LHCN-M2 (cell line): ENCODE measurements at regions not wholly inside any gene's neighbourhood (a gene's known extent, or its start where the extent isn't known, plus 50 kb on each side); places are given as distances from the start of the nearest gene placed in this dataset.
A peak's percentile ranks its signal among the peaks of the same experiment; 100 is the strongest.
"Not testable (repeated sequence)": the region's sequence is repeated elsewhere in the genome, so short reads cannot be mapped to it uniquely, and the experiment has no call there.

Experiments
- DNase-seq: peaks from one replicate; pipeline ENCODE4 v3.0.0-alpha.2; 2012; ENCODE audit warnings: low read depth

- DNase-seq = not testable (repeated sequence)
Observed at GRCh38 chr7:35853194-35853593, 52.3 kb downstream of the SEPTIN7 start.

- no peak for DNase-seq
Observed at GRCh38 chr7:35854311-35854710, 53.5 kb downstream of the SEPTIN7 start.

- DNase-seq = no peak
Observed at GRCh38 chr7:35856175-35856574, 55.3 kb downstream of the SEPTIN7 start.

- DNase-seq = no peak
Observed at GRCh38 chr7:35860664-35861063, 59.8 kb downstream of the SEPTIN7 start.

- no peak for DNase-seq
Observed at GRCh38 chr7:35865287-35865686, 64.4 kb downstream of the SEPTIN7 start.

GRCh38 chr7:35866186-35866585 lies 65.3 kb downstream of the SEPTIN7 start:
- no peak for DNase-seq

- peak; percentile 40 for DNase-seq
Observed at GRCh38 chr7:35869117-35869516, 68.3 kb downstream of the SEPTIN7 start.

- peak; percentile 51 for DNase-seq
Observed at GRCh38 chr7:35869810-35870209, 69.0 kb downstream of the SEPTIN7 start.

GRCh38 chr7:35871856-35872255 lies 71.0 kb downstream of the SEPTIN7 start:
- DNase-seq = no peak

GRCh38 chr7:35874886-35875285 lies 74.0 kb downstream of the SEPTIN7 start:
- peak; percentile 33 for DNase-seq

- peak; percentile 64 for DNase-seq
Observed at GRCh38 chr7:35875292-35875691, 74.4 kb downstream of the SEPTIN7 start.

GRCh38 chr7:35878351-35878750 lies 77.5 kb downstream of the SEPTIN7 start:
- DNase-seq = peak; percentile 20

- not testable (repeated sequence) for DNase-seq
Observed at GRCh38 chr7:35887430-35887829, 86.6 kb downstream of the SEPTIN7 start.

GRCh38 chr7:35889001-35889400 lies 88.1 kb downstream of the SEPTIN7 start:
- no peak for DNase-seq

- DNase-seq = no peak
Observed at GRCh38 chr7:35889870-35890269, 89.0 kb downstream of the SEPTIN7 start.

GRCh38 chr7:35891004-35891830 lies 90.4 kb downstream of the SEPTIN7 start:
- DNase-seq = no peak

- DNase-seq = no peak
Observed at GRCh38 chr7:35893649-35894048, 92.8 kb downstream of the SEPTIN7 start.

- DNase-seq = no peak
Observed at GRCh38 chr7:35894721-35895120, 93.9 kb downstream of the SEPTIN7 start.

GRCh38 chr7:35900651-35901050 lies 99.8 kb downstream of the SEPTIN7 start:
- DNase-seq = no peak

- DNase-seq = peak; percentile 55
Observed at GRCh38 chr7:35905555-35905954, 104.7 kb downstream of the SEPTIN7 start.

- peak; percentile 79 for DNase-seq
Observed at GRCh38 chr7:35906191-35906908, 105.5 kb downstream of the SEPTIN7 start.

- no peak for DNase-seq
Observed at GRCh38 chr7:35908331-35909216, 107.7 kb downstream of the SEPTIN7 start.
